ENCODE measurements at regions not wholly inside any gene's neighbourhood (a gene's known extent, or its start where the extent isn't known, plus 50 kb on each side); places are given as distances from the start of the nearest gene placed in this dataset.
"Not testable (repeated sequence)": the region's sequence is repeated elsewhere in the genome, so short reads cannot be mapped to it uniquely, and the experiment has no call there.

GRCh38 chr3:22381564-22381963 is 630.6 kb upstream of the ZNF385D start:
- DNase-seq (ENCODE audit: low read depth), result peak; percentile 2

DNA sequence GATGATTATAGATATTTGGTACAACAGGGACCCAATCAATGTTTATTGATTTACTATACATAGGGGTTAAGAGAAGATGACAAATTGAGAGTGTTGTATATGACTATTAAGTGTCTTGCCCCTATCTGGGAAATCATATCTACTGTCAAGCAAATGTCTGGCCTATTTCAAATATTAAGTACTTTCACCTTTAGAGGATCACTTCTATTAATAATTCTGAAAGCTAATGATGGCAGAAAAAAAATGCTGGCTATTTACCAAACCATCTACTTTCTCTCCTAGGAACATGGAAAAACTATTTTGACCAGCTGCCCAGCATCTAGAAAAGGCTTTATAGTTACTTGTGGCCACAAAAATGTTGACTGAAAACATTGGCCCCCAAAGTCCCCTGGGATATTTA is 632.3 kb upstream of the ZNF385D start:
- no peak for DNase-seq (ENCODE audit: low read depth)

GRCh38 chr3:22386107-22386506 is 635.1 kb upstream of the ZNF385D start:
- no peak for DNase-seq (ENCODE audit: low read depth)

- no peak for DNase-seq (ENCODE audit: low read depth)
These were observed 641.3 kb upstream of the ZNF385D start for GRCh38 chr3:22392286-22392685.

DNA sequence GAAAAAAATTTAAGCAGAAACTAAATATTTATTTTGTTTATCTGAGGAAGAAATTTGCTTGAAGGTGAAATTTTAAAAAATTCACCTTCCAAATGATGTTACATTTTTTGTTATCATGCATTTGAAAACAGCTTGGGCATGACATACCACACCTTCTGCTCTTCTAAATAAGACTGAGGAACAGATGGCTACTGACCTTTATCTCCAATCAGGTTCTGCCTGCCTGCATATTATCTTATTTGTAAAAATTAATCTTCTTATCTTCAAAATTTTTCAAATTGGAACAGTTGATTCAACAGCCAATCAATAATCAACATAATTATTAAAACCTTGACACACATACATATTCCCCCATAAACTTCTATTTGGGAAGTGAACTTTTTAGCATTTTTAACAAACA is 641.8 kb upstream of the ZNF385D start:
- DNase-seq (ENCODE audit: low read depth), result no peak

DNA sequence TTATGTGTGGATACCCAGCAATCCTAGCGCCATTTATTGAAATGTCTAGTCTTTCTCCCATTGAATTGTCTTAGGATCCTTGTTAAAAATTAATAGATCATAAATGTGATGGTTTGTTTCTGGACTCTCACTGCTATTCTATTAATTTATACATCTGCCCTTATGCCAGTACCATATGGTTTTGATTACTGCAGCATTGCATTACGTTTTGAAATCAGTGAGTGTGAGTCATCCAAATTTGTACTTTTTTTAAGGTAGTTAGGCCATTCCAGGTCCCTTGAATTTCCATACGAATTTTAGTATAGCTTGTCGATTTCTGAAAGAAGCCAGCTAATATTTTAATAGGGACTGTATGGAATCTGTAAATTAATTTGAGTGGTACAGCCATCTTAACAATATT is 648.6 kb upstream of the ZNF385D start:
- DNase-seq (ENCODE audit: low read depth), result no peak

DNA sequence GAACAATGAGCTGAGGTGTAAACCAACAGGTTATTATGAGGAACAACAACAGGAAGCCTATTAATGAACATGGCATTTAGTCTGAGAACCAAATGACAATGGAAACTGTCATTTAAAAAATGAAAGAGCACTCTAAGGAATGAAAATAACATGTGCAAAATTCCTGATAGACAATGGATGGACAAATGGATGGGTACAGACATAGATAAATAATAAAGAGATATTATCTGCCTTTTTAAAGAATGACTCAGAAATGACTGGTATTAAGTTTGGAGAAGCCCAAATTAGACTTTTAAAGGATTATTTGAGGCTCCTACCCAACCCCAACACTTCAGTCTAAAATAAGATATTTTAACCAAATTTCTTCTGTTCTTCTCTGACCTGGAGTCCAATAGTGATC is 650.5 kb upstream of the ZNF385D start:
- no peak for DNase-seq (ENCODE audit: low read depth)

DNA sequence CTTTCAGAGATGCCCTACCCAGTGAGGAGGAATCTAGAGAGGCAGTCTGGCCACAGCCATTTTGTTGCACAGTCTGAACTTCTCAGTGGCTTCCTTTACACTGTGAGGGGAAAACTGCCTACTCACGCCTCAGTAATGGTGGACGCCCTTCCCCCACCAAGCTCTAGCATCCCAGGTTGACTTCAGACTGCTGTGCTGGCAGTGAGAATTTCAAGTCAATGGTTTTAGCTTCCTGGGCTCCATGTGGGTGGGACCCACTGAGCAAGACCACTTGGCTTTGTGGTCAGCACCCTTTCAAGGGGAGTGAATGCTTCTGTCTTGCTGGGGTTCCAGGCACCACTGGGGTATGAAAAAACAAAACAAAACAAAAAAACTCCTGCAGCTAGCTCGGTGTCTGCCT is 663.2 kb upstream of the ZNF385D start:
- DNase-seq (ENCODE audit: low read depth), result no peak

DNA sequence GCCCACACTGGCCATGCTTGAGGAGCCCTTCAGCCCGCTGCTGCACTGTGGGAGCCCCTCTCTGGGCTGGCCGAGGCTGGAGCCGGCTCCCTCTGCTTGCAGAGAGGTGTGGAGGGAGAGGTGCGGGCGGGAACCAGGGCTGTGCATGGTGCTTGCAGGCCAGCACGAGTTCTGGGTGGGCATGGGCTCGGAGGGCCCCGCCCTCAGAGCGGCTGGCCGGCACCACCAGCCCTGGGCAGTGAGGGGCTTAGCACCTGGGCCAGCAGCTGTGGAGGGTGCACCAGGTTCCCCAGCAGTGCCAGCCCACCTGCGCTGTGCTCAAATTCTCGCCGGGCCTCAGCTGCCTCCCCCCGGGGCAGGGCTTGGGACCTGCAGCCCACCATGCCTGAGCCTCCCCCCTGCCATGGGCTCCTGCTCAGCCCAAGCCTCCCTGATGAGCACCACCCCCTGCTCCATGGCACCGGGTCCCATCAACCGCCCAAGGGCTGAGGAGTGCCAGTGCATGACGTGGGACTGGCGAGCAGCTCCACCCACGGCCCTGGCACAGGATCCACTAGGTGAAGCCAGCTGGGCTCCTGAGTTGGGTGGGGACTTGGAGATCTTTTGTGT is 665.9 kb upstream of the ZNF385D start:
- not testable (repeated sequence) for DNase-seq (ENCODE audit: low read depth)

GRCh38 chr3:22419261-22419660 is 668.3 kb upstream of the ZNF385D start:
- no peak for DNase-seq (ENCODE audit: low read depth)

GRCh38 chr3:22421589-22421988 is 670.6 kb upstream of the ZNF385D start:
- no peak for DNase-seq (ENCODE audit: low read depth)

- DNase-seq (ENCODE audit: low read depth), result no peak
These were observed 680.3 kb upstream of the ZNF385D start for GRCh38 chr3:22431334-22431733.

- DNase-seq (ENCODE audit: low read depth), result no peak
These were observed 688.6 kb upstream of the ZNF385D start for GRCh38 chr3:22439626-22440025.

GRCh38 chr3:22441711-22442110 is 690.7 kb upstream of the ZNF385D start:
- no peak for DNase-seq (ENCODE audit: low read depth)

GRCh38 chr3:22443571-22444233 is 692.7 kb upstream of the ZNF385D start:
- DNase-seq (ENCODE audit: low read depth), result no peak

DNA sequence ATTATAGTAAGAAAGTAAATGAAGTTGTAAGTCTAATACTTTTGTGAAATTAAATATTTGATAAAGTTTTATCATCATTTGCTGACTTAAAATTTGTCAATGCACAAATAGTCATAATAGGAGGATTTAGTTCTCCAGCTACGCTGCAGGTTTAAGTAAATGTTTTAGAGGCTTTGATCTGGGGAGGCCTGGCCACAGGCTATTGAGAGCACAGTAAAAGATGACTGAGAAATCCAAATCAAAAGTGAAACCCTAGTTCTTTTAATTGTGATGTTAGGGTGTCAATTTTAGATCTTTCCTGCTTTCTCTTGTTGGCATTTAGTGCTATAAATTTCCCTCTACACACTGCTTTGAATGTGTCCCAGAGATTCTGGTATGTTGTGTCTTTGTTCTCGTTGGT is 694.3 kb upstream of the ZNF385D start:
- not testable (repeated sequence) for DNase-seq (ENCODE audit: low read depth)

DNA sequence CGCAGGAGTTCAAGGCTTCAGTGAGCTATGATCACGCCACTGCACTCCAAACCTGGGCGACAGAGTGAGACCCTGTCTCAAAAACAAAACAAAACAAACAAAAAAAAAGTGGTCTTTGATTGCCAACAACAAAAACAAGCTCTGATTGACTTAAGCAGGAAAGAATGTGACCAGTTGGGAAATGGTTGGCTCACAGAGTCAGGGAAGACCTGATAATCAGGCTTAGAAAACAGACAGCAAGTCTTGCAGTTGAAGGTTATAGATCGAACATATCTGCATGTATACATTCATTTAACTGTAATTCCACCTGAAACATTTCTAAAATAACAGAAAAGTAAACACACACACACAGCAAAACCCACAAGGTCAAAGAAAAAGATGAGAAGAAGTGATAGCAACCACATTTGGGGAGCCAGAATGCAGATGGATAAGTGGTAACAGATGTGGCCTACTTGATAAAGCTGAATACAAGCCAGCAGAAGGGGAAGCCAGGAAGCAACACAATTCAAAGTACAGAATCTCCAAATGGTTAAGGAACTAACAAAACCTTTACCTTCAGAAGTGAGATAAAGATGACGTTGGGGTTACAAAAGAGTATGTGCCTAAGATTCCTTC is 699.9 kb upstream of the ZNF385D start:
- DNase-seq (ENCODE audit: low read depth), result no peak

GRCh38 chr3:22451501-22451900 is 700.5 kb upstream of the ZNF385D start:
- no peak for DNase-seq (ENCODE audit: low read depth)

DNA sequence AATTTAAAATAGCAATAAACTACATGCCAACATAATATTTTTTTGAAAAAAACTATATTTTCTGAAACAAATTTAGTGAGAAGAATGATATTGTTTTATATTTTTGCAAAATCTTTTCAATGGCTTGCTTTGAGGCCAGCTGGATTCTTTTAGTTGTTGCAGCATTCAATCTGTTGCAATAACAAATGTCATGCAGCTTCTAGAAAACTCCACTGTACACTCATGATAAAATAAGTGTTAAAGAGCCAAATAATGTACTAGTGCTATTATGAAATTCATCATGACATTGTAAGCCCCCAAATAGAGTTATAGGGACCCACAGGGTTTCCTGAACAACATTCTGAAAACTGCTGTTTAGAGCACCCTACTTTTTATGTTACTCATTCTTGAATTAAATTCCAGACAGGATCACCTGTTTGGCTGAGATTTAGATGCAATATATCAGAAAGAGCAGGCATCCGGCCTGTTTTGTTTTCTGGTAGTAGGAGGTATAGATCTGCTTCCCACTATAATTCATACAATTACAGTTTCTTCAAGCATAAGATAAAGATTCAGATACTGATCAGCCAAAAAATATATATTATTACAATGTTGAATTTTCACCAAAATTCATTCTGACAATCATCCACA is 703.0 kb upstream of the ZNF385D start:
- DNase-seq (ENCODE audit: low read depth), result no peak

DNA sequence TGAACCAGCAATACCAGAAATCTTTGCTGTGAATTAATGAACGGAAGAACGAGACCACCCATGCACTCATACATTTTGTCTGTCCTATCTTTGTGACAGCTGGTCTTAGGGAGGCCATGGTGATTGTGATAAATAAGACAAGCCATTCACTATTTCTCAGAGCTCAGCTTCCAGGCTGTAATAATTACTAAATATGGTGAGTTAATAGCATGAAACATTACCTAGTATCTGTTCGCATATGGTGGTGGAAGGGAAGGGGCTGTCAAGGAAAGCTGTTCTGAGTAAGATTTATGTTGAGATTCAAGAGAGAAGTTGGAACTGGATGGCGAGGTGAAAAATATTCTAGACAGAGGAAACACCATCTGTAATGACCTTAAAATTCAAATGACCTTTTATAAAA is 719.0 kb upstream of the ZNF385D start:
- DNase-seq (ENCODE audit: low read depth), result no peak

GRCh38 chr3:22471557-22471956 is 720.5 kb upstream of the ZNF385D start:
- no peak for DNase-seq (ENCODE audit: low read depth)

GRCh38 chr3:22474706-22475445 is 723.9 kb upstream of the ZNF385D start:
- no peak for DNase-seq (ENCODE audit: low read depth)

All from T follicular helper cell (primary cell).